Endothelial cell of umbilical vein (primary cell): ENCODE measurements at regions not wholly inside any gene's neighbourhood (a gene's known extent, or its start where the extent isn't known, plus 50 kb on each side); places are given as distances from the start of the nearest gene placed in this dataset.

ENCODE experiments used
- CTCF ChIP-seq, 2 donors: IDR thresholded peaks; 1 replicate in 1 of 2; 2 replicates in 1 of 2; pipeline ENCODE4 v1.5.1; 2011; ENCODE audit warnings: low read length in 2 of 2, mild to moderate bottlenecking in 2 of 2, moderate library complexity in 2 of 2, control low read depth in 1 of 2, inconsistent platforms in 1 of 2, low read depth in 1 of 2; ENCODE audit not compliant: insufficient read depth in 1 of 2; ENCODE audit errors: extremely low read depth in 1 of 2
- GATA2 ChIP-seq: IDR thresholded peaks from 2 replicates; pipeline ENCODE4 v1.7.0; 2011; ENCODE audit warnings: low read depth, mild to moderate bottlenecking, moderate library complexity, mixed read lengths, low read length; ENCODE audit not compliant: insufficient read length, insufficient read depth

GRCh38 chr7:33710608-33711007 is 194.7 kb upstream of the BMPER start:
- no peak for TF ChIP-seq GATA2
- TF ChIP-seq CTCF (IDR thresholded peaks at IDR 0.05; ENCODE audit: extremely low read depth in 1 of 2, insufficient read depth in 1 of 2, low read depth in 1 of 2, low read length in 2 of 2), result no peak
